ENCODE measurements at regions not wholly inside any gene's neighbourhood (a gene's known extent, or its start where the extent isn't known, plus 50 kb on each side); places are given as distances from the start of the nearest gene placed in this dataset.
"Not testable (repeated sequence)": the region's sequence is repeated elsewhere in the genome, so short reads cannot be mapped to it uniquely, and the experiment has no call there.

DNA sequence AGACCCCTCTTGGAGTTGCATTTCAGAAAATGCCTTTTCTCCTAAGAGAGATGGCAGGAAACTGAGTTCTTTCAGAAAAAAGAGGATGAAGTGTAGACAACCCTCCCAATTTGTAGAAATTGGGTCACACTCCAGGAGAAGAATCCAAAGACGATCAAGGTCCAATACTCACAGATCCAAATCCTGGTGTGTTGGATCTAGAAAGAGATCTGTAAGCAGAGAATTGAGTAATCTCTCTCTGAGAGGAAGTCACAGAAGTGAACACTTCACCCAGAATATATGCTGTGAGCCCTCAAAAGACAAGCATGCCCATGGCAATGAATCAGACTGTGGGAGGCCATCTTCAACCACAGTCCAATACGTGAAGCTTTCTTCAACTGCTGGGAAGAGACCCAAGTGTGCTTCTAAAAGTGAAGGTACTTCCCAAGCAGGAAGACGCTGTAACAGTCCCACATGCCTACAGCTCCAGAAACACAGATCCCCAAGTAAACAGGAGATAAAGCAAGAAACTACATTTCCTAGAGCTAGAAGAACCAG lies 182.7 kb downstream of the SMC2 start:
- no peak for DNase-seq (ENCODE audit: low read depth)

DNA sequence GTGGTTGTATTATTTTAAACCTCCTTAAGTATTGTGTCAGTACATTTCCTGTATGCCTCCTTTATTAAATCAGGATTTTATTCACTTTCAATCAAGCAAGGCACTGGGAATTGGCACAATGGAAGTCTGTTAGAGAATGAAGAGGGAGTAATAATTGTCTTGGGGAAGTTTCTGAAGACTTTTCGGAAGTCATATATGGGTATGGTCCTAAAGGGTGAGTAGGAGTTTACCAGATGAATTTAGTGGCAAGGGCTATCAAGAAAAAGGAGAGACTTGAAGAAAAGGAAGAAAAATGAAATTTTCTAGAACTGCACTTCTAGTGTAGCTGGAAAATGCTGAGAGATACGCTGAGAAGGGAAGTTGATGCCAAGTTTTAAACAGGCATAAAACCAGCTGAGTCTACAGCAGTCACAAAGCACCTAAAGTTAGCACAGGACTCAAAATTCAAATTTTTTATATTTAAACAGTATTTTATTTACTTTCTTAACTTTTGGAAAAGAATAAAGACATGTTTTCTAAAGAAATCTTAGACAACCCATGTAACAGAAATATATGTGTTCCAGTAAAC lies 184.9 kb downstream of the SMC2 start:
- no peak for DNase-seq (ENCODE audit: low read depth)

- no peak for DNase-seq (ENCODE audit: low read depth)
These were observed 185.5 kb downstream of the SMC2 start for GRCh38 chr9:104279535-104280177.

GRCh38 chr9:104280178-104280560 lies 186.1 kb downstream of the SMC2 start:
- DNase-seq (ENCODE audit: low read depth): no peak

- no peak for DNase-seq (ENCODE audit: low read depth)
These were observed 186.6 kb downstream of the SMC2 start for GRCh38 chr9:104280711-104281110.

DNA sequence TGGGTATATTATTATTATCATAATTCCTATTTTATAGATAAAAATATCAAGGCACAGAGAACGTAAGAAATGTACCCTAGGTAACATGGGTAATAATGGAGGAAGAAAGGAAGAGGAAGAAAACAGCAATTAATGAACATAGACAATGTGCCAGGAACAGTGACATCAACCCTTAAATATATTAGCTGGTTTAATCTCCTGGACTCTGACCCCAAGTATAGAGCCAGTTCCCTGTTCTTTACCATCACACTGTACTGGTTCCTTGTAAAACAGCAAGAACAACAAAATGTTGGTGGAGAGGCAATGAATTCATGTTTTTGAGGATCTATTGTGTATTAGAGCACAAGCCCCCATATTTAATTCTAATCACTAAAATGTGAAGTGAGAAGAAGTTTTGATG lies 192.1 kb downstream of the SMC2 start:
- DNase-seq (ENCODE audit: low read depth): no peak

- no peak for DNase-seq (ENCODE audit: low read depth)
These were observed 192.7 kb downstream of the SMC2 start for GRCh38 chr9:104286799-104287198.

DNA sequence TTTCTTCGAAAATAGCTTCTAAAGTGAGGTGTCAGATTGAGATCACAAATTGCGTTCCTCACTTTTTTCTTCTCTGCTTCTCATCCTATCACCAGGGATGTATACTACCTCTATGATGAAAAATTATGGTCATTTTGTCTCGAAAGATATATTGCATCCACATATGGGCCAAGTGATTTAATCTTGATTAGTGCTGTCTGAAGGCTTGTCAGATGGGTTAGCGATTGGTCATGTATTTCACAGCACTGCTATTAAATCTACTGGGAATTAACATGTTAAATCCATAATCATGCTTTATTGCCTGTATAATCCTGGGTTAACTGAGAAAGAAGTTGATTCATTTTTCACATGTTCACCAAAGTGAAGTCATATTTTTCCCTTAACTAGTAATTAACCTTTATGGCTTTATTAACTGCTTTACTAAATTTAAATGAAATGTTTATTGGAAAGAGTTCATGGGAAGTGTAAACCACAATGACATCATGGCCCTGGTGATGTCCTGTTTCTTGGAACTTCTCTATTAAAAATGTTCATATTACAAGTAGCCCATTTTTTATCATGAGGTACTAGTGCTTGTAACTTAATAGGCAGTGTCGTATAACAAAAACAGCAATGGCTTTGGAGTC lies 193.3 kb downstream of the SMC2 start:
- DNase-seq (ENCODE audit: low read depth): no peak

GRCh38 chr9:104293877-104294276 lies 199.8 kb downstream of the SMC2 start:
- DNase-seq (ENCODE audit: low read depth): no peak

- DNase-seq (ENCODE audit: low read depth): no peak
These were observed 203.9 kb upstream of the OR13F1 start for GRCh38 chr9:104300124-104300523.

GRCh38 chr9:104301755-104302154 lies 202.3 kb upstream of the OR13F1 start:
- DNase-seq (ENCODE audit: low read depth): no peak

DNA sequence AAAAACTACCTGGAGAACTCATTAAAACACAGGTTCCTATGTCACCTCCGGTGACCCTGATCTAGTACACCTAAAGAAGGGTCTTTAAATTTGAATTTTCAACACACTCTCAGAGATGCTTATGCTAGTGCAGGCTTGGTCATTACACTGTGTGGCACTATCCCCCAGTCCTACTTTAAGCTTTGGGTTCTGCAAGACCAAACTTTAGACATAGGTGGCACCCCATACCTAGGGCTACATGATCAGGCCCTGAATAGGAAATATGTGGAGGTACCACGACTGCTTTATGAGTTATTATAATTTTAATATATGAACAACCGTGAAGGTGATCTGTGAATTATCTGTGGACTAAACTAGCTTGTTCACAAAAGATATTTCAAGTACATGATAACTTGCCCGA lies 201.3 kb upstream of the OR13F1 start:
- no peak for DNase-seq (ENCODE audit: low read depth)

DNA sequence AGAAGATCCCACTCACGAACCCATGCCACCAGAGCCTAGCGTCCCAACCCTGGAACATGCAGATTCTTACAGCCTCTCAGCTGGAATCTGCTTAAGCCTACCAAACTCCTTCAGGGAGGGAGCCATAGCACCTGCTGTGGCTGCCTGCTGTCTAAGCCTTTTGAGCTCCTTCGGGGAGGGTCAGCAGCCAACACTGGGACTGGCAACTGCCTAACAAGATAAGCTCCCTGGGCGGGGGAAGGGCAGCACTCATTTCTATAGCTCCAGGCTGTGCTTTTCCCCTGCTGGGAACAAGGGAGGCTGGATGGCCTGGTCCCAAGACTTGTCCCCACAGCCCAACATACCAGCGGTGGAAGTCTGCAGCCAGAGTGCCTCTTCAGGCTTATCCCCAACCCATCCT lies 199.1 kb upstream of the OR13F1 start:
- no peak for DNase-seq (ENCODE audit: low read depth)

DNA sequence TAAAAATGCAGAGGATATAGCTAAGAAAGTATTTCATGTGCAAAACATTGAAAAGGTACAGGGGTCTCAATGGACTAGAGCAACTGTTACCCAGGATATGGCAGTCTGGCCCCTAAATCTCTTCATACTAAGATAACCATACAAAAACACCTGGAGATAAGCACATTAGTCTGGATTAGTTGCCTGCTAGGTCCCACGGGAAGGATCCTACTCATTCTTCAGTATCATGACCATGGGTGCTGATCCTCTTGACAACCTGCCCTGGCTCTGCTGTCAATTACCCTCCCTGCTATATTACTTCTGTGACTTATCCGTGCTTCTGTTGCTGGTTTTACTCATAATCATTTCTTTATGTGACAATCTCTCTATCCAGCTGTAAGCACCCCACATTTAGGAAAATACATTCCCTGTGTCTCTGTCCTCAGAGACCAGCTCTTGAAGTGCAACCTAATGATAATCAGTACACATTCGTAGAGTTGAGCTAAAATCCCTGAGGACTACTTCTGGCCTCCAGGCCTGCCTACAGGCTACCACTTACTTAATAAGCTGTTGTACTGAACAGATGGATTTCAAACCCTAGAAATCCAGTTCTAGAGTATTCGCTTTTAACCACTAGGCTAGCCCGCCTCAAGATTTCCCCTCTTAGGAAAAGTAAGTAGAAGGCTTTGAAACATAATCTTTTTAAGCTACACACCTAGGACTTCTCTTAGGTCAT lies 190.5 kb upstream of the OR13F1 start:
- no peak for DNase-seq (ENCODE audit: low read depth)

GRCh38 chr9:104316201-104317009 lies 187.7 kb upstream of the OR13F1 start:
- DNase-seq (ENCODE audit: low read depth): not testable (repeated sequence)

DNA sequence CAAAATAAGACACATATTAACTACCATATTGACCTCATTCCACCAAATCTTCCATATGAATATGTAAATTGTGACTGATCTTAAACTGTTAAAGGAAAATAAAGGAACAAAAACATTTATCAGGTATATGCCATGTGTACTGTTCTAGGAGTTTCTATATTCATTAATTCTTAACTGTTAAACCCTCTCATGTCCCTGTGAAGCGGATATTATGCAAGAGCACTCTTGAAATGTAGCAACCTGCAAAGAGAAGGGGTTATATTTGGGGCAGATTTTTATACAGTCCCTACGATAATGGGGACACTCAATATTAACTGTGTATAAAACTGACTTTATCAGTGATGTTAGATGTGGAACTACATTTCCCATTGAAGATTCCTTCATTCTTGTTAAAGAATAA lies 184.9 kb upstream of the OR13F1 start:
- no peak for DNase-seq (ENCODE audit: low read depth)

DNA sequence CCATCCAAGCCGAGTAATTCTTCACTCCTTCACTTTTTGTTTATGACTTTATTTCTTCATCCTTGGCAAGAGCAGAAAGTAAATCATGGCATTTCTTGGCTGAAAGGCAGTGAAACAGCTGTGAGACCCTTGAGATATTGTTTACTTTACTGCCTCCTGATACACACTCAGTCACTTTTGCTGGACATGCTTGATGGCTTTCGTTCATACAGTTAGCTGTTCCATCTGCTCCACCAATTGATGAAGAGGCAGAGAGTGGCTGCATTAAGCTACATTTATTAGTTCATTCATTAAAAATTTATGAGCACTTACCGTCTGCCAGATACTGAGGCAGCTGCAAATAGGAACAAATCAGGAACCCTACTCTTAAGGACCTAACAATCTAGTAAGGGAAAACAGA lies 184.4 kb upstream of the OR13F1 start:
- DNase-seq (ENCODE audit: low read depth): no peak

DNA sequence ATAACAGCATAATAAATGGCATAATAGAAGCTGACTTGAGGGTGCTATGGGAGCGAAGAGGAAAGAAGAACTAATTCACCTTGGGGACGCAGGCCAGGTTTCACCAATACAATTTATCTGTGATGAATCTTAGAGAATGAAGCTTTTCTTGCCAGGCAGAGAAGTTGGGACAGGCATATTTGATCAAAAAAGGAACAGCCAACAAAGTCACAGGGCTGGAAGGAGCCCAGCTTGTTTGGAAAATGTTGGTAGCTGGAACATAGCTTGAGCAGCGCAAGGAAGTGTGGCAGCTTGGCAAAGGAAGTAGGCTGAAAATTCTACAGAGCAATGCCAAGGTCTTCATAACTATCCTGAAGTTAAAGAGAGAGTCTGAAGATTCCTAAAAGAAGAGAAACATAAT lies 181.5 kb upstream of the OR13F1 start:
- no peak for DNase-seq (ENCODE audit: low read depth)

DNA sequence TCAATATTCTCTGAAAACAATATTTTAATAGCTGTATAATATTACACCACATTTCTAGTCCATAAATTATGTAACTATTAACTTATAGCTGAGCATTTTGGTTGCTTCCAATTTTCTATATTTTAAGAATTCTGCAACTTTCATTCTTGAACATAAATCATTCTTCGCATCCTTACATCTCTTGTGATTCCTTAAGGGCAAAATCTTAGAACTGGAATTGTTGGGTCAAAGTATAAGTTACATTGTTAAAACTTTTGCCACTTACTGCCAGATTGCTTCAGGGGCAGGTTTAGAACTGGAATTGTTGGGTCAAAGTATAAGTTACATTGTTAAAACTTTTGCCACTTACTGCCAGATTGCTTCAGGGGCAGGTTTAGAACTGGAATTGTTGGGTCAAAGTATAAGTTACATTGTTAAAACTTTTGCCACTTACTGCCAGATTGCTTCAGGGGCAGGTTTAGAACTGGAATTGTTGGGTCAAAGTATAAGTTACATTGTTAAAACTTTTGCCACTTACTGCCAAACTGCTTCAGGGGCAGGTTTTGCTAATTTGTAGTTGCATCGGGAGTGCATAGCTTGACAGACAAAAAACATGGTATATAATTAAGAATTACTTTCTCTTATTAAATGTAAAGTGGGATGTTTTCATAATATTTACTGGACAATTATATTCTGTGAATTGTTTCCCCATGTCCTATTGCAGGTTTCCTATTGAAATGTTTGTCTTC lies 179.9 kb upstream of the OR13F1 start:
- not testable (repeated sequence) for DNase-seq (ENCODE audit: low read depth)

GRCh38 chr9:104326912-104327311 lies 177.2 kb upstream of the OR13F1 start:
- DNase-seq (ENCODE audit: low read depth): no peak

DNA sequence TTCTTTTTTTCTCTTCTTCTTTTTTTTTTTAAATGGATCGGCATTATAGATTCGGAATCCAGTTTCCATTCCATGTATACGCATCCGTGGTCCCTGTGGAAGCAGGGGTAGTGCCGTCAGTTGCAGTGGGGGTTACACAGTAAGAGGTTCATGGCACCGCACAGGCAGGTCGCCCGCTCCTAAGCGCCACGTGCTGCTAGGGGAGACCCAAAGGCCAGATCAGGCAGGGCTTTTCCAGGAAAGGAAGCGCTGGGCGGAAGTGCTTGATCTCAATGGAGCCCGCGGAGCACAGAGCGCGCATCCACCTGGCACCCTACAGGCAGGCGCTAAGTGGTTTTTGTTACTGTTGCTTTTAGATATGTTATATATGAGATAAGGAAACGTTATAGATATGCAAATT lies 174.8 kb upstream of the OR13F1 start:
- DNase-seq (ENCODE audit: low read depth): no peak

Measured in fibroblast of the conjunctiva (primary cell).